Neural progenitor cell (in vitro differentiated cells): ENCODE measurements at regions not wholly inside any gene's neighbourhood (a gene's known extent, or its start where the extent isn't known, plus 50 kb on each side); places are given as distances from the start of the nearest gene placed in this dataset.

Experiments
- DNase-seq: peaks from one replicate; pipeline ENCODE4 v3.0.0-alpha.2; 2016; ENCODE audit warnings: low spot score
- H2AFZ ChIP-seq: fragments of 200-600 bp; sonication (generic); replicated peaks from 2 replicates; pipeline ENCODE4 v1.6.1; 2016; ENCODE audit warnings: antibody characterized with exemption
- H3F3A ChIP-seq: fragments of 200-600 bp; sonication (generic); 2 replicates; pipeline ENCODE4 v1.6.1; 2016; ENCODE audit warnings: antibody characterized with exemption, low read depth
- H3K27ac ChIP-seq: fragments of 200-600 bp; sonication (generic); 2 replicates; pipeline ENCODE4 v1.5.1; 2016; ENCODE audit warnings: mild to moderate bottlenecking
- H3K27me3 ChIP-seq: fragments of 200-600 bp; sonication (generic); 2 replicates; pipeline ENCODE4 v1.6.1; 2016; ENCODE audit warnings: mild to moderate bottlenecking, moderate library complexity
- H3K36me3 ChIP-seq: fragments of 200-600 bp; sonication (generic); 2 replicates; pipeline ENCODE4 v1.5.1; 2016
- H3K4me1 ChIP-seq: fragments of 200-600 bp; sonication (generic); 2 replicates; pipeline ENCODE4 v1.6.1; 2016; ENCODE audit warnings: mixed run types
- H3K4me2 ChIP-seq: fragments of 200-600 bp; sonication (generic); 2 replicates; pipeline ENCODE4 v1.6.1; 2016
- H3K4me3 ChIP-seq: fragments of 200-600 bp; sonication (generic); 2 replicates; pipeline ENCODE4 v1.5.1; 2016
- H3K79me2 ChIP-seq: fragments of 200-600 bp; sonication (generic); 2 replicates; pipeline ENCODE4 v1.6.1; 2016; ENCODE audit warnings: low read depth
- H3K9ac ChIP-seq: fragments of 200-600 bp; sonication (generic); 2 replicates; pipeline ENCODE4 v1.6.1; 2016
- H3K9me3 ChIP-seq: fragments of 200-600 bp; sonication (generic); 2 replicates; pipeline ENCODE4 v1.5.1; 2016; ENCODE audit warnings: low read depth
- H4K20me1 ChIP-seq: fragments of 200-600 bp; sonication (generic); 2 replicates; pipeline ENCODE4 v1.6.1; 2016; ENCODE audit warnings: low read depth
- H3K27ac Mint-ChIP-seq: 3 replicates; pipeline ENCODE4 v1.8.0; 2021; ENCODE audit warnings: mixed read lengths
- H3K27me3 Mint-ChIP-seq: 2 replicates; pipeline ENCODE4 v1.8.0; 2022; ENCODE audit warnings: low read depth, mild to moderate bottlenecking, inconsistent platforms, moderate library complexity, mixed read lengths; ENCODE audit not compliant: insufficient read depth
- H3K36me3 Mint-ChIP-seq: 3 replicates; pipeline ENCODE4 v1.8.0; 2021; ENCODE audit warnings: mixed read lengths
- H3K4me1 Mint-ChIP-seq: 3 replicates; pipeline ENCODE4 v1.8.0; 2021; ENCODE audit warnings: mixed read lengths
- H3K4me3 Mint-ChIP-seq: 3 replicates; pipeline ENCODE4 v1.8.0; 2021; ENCODE audit warnings: mild to moderate bottlenecking, moderate library complexity, mixed read lengths
- H3K9me3 Mint-ChIP-seq: 3 replicates; pipeline ENCODE4 v1.8.0; 2020; ENCODE audit warnings: mixed read lengths
- EZH2 ChIP-seq: fragments of 200-600 bp; sonication (generic); IDR thresholded peaks from 2 replicates; pipeline ENCODE4 v1.6.1; 2017; ENCODE audit warnings: antibody characterized with exemption, mild to moderate bottlenecking, moderate library complexity
- EZH2phosphoT487 ChIP-seq: fragments of 200-600 bp; sonication (generic); IDR thresholded peaks from 2 replicates; pipeline ENCODE4 v1.6.1; 2017; ENCODE audit warnings: antibody characterized with exemption
- TF ChIP-seq, protein P1 (sequence below): fragments of 200-600 bp; sonication (generic); IDR thresholded peaks from 2 replicates; pipeline ENCODE4 v1.5.1; 2017; ENCODE audit warnings: antibody characterized with exemption, mild to moderate bottlenecking

DNA sequence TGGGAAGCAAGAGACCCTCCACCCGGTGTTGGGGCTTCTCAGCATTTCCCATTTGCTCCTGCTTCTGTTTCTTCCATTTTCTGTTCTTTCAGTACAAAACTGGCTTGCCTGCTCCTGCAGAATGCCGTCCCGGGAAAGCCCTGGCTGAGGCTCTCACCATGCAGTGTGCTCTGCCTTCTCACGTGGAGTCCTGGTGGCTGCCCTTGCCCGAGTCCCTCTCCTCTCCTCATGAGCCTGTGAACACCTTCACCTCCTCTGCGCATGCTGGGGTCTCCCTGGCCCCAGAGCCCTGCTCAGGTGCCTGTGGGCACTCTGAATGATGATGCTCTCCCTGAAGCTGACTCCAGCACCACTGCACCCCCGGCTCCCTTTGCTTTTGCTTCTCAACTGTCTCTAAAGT is 752.0 kb downstream of the QKI start:
- no peaks in the 10 kb centered on the region for H3F3A ChIP-seq
- DNase-seq: no peak
- no peak overlapping the region for H3K4me3 ChIP-seq
- H3K9me3 ChIP-seq: no peaks in the 10 kb centered on the region
- Mint-ChIP-seq H3K4me1 (peaks cover 28% of the 10 kb centered on the region), H3K36me3 (no peaks in the 10 kb centered on the region), H3K9me3 (peaks cover 8% of the 10 kb centered on the region), H3K27ac (no peak overlapping the region), H3K4me3 (no peak overlapping the region), H3K27me3 (no peaks in the 10 kb centered on the region)
- no peak overlapping the region for H3K4me2 ChIP-seq
- no peaks in the 10 kb centered on the region for H3K36me3 ChIP-seq
- H2AFZ ChIP-seq: no peak overlapping the region
- H3K4me1 ChIP-seq: peaks cover 7% of the 10 kb centered on the region
- H3K27ac ChIP-seq: no peak overlapping the region
- no peaks in the 10 kb centered on the region for H4K20me1 ChIP-seq
- no peak overlapping the region for H3K9ac ChIP-seq
- no peaks in the 10 kb centered on the region for H3K79me2 ChIP-seq
- H3K27me3 ChIP-seq: no peaks in the 10 kb centered on the region
- TF ChIP-seq, protein P1, sequence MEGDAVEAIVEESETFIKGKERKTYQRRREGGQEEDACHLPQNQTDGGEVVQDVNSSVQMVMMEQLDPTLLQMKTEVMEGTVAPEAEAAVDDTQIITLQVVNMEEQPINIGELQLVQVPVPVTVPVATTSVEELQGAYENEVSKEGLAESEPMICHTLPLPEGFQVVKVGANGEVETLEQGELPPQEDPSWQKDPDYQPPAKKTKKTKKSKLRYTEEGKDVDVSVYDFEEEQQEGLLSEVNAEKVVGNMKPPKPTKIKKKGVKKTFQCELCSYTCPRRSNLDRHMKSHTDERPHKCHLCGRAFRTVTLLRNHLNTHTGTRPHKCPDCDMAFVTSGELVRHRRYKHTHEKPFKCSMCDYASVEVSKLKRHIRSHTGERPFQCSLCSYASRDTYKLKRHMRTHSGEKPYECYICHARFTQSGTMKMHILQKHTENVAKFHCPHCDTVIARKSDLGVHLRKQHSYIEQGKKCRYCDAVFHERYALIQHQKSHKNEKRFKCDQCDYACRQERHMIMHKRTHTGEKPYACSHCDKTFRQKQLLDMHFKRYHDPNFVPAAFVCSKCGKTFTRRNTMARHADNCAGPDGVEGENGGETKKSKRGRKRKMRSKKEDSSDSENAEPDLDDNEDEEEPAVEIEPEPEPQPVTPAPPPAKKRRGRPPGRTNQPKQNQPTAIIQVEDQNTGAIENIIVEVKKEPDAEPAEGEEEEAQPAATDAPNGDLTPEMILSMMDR: no peak
- TF ChIP-seq EZH2 (no peak), EZH2phosphoT487 (no peak)

- Histone ChIP-seq H3K79me2 (no peaks in the 10 kb centered on the region), H3K9ac (no peak overlapping the region), H3K4me3 (no peak overlapping the region), H2AFZ (peak overlapping the region; percentile 51), H3K4me1 (peaks cover 7% of the 10 kb centered on the region), H3K36me3 (no peaks in the 10 kb centered on the region), H4K20me1 (no peaks in the 10 kb centered on the region), H3K27me3 (no peaks in the 10 kb centered on the region), H3K4me2 (no peak overlapping the region), H3K9me3 (no peaks in the 10 kb centered on the region), H3K27ac (no peak overlapping the region), H3F3A (no peaks in the 10 kb centered on the region)
- DNase-seq: no peak
- Mint-ChIP-seq H3K27me3 (peaks cover 4% of the 10 kb centered on the region), H3K4me3 (no peak overlapping the region), H3K36me3 (no peaks in the 10 kb centered on the region), H3K27ac (no peak overlapping the region), H3K9me3 (peaks cover 11% of the 10 kb centered on the region), H3K4me1 (peaks cover 28% of the 10 kb centered on the region)
- TF ChIP-seq EZH2 (no peak), EZH2phosphoT487 (no peak)
- TF ChIP-seq, protein P1: no peak
Measured at GRCh38 chr6:164164876-164165275, 750.4 kb downstream of the QKI start.

DNA sequence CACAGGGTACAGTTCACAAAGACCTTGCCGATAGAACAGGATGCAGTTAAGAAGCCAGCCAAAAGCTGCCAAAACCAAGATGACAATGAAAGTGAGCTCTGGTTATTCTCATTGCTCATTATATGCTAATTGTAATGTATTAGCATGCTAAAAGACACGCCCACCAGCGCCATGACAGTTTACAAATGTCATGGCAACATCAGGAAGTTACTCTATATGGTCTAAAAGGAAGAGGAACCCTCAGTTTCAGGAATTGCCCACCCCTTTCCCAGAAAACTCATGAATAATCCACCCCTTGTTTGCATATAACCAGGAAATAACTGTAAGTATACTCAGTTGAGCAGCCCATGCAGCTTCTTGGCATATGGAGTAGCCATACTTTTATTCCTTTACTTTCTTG is 748.7 kb downstream of the QKI start:
- no peaks in the 10 kb centered on the region for H3F3A ChIP-seq
- no peak overlapping the region for H3K4me3 Mint-ChIP-seq
- H3K4me1 ChIP-seq: peaks cover 7% of the 10 kb centered on the region
- H3K27me3 ChIP-seq: no peaks in the 10 kb centered on the region
- TF ChIP-seq EZH2: no peak
- TF ChIP-seq, protein P1: no peak
- no peak for TF ChIP-seq EZH2phosphoT487
- H3K4me3 ChIP-seq: no peak overlapping the region
- no peak overlapping the region for H3K27ac Mint-ChIP-seq
- H3K36me3 ChIP-seq: no peaks in the 10 kb centered on the region
- no peak overlapping the region for H2AFZ ChIP-seq
- no peak overlapping the region for H3K27ac ChIP-seq
- H3K4me1 Mint-ChIP-seq: peaks cover 21% of the 10 kb centered on the region
- H3K36me3 Mint-ChIP-seq: no peaks in the 10 kb centered on the region
- no peaks in the 10 kb centered on the region for H3K9me3 ChIP-seq
- DNase-seq: no peak
- H3K27me3 Mint-ChIP-seq: peaks cover 4% of the 10 kb centered on the region
- H4K20me1 ChIP-seq: no peaks in the 10 kb centered on the region
- no peaks in the 10 kb centered on the region for H3K79me2 ChIP-seq
- H3K9ac ChIP-seq: no peak overlapping the region
- peaks cover 18% of the 10 kb centered on the region for H3K9me3 Mint-ChIP-seq
- no peak overlapping the region for H3K4me2 ChIP-seq
